Transverse colon (tissue), 3 donors: ENCODE measurements at regions not wholly inside any gene's neighbourhood (a gene's known extent, or its start where the extent isn't known, plus 50 kb on each side); places are given as distances from the start of the nearest gene placed in this dataset.

ENCODE experiments used
- EP300 ChIP-seq: sonication (generic); formaldehyde crosslinking; IDR thresholded peaks from one replicate; pipeline ENCODE4 v1.6.1; 2017; ENCODE audit warnings: antibody characterized with exemption, low read depth
- POLR2A ChIP-seq: fragments of 450-650 bp; IDR thresholded peaks from one replicate; pipeline ENCODE4 v1.6.1; 2016; ENCODE audit warnings: antibody characterized with exemption, mild to moderate bottlenecking, moderate library complexity
- TF ChIP-seq, protein P1 (sequence below), 5 experiments: fragments of 200-600 bp in 3 of 5; fragments of 450-650 bp in 2 of 5; sonication (generic) in 3 of 5; IDR thresholded peaks; 1 replicate in 2 of 5; 2 replicates in 3 of 5; pipeline ENCODE4 v1.5.1; 2016 to 2017; ENCODE audit warnings: antibody characterized with exemption in 5 of 5, inconsistent platforms in 3 of 5, mild to moderate bottlenecking in 2 of 5, moderate library complexity in 1 of 5

GRCh38 chr9:87792831-87793288 lies 66.9 kb downstream of the CTSL start:
- TF ChIP-seq, protein P1, sequence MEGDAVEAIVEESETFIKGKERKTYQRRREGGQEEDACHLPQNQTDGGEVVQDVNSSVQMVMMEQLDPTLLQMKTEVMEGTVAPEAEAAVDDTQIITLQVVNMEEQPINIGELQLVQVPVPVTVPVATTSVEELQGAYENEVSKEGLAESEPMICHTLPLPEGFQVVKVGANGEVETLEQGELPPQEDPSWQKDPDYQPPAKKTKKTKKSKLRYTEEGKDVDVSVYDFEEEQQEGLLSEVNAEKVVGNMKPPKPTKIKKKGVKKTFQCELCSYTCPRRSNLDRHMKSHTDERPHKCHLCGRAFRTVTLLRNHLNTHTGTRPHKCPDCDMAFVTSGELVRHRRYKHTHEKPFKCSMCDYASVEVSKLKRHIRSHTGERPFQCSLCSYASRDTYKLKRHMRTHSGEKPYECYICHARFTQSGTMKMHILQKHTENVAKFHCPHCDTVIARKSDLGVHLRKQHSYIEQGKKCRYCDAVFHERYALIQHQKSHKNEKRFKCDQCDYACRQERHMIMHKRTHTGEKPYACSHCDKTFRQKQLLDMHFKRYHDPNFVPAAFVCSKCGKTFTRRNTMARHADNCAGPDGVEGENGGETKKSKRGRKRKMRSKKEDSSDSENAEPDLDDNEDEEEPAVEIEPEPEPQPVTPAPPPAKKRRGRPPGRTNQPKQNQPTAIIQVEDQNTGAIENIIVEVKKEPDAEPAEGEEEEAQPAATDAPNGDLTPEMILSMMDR (IDR thresholded peaks at IDR 0.05): no peak
- TF ChIP-seq EP300: no peak
- TF ChIP-seq POLR2A: no peak
